K562 (cell line): ENCODE measurements at regions not wholly inside any gene's neighbourhood (a gene's known extent, or its start where the extent isn't known, plus 50 kb on each side); places are given as distances from the start of the nearest gene placed in this dataset.

Experiments used
- ATAC-seq: fragments of 200-7000 bp; cut with Tn5 transposase; 3 replicates; pipeline ENCODE4 v1.9.1; 2020; ENCODE audit warnings: moderate library complexity
- BruUV-seq: library from RNA; stranded (reverse); fragments of 400-500 nt; replicated peaks from 2 replicates; lab custom pipeline; 2021; lab: Mats Ljungman, UMichigan
- CTCF ChIA-PET: fragments of 300-600 bp; formaldehyde crosslinking; extraction: SDS; loops from one replicate; lab custom pipeline; 2021; ENCODE audit warnings: low intra/inter-chr PET ratio; lab: Yijun Ruan, JAX
- POLR2A ChIA-PET: fragments of 300-600, 350-650 bp; sonication (Branson Sonifier 250); formaldehyde crosslinking; extraction: SDS; loops from one replicate; lab custom pipeline; 2021; ENCODE audit warnings: antibody characterized with exemption, inconsistent platforms; lab: Yijun Ruan, JAX
- DNase-seq, 4 experiments: peaks; one replicate each; pipeline versions ENCODE4 v3.0.0 to v3.0.0-alpha.2; 2011 to 2018; ENCODE audit warnings: low spot score in 3 of 4, mixed read lengths in 3 of 4; ENCODE audit errors: extremely low read depth in 1 of 4
- FAIRE-seq: peaks from 2 replicates; lab custom pipeline; 2011; peaks lifted over from hg19 to GRCh38; lab: Jason Lieb, UNC
- H2AFZ ChIP-seq: 2 replicates; pipeline ENCODE4 v1.6.0; 2011; ENCODE audit warnings: low read depth, low read length, control low read depth, inconsistent platforms
- H3K27ac ChIP-seq: fragments of 200-600 bp; 3 replicates; pipeline ENCODE4 v1.8.0; 2011; ENCODE audit warnings: low read depth, mild to moderate bottlenecking, control low read depth, inconsistent platforms, low read length, moderate library complexity, mixed read lengths; ENCODE audit errors: extremely low read depth
- H3K27me3 ChIP-seq, 2 experiments: fragments of 300-600 bp in 1 of 2; 2 replicates in 1 of 2; 3 replicates in 1 of 2; pipeline versions ENCODE4 v1.6.0 to v1.8.0; 2011; ENCODE audit warnings: inconsistent platforms in 2 of 2, low read length in 2 of 2, mild to moderate bottlenecking in 1 of 2, mixed read lengths in 1 of 2, moderate library complexity in 1 of 2; ENCODE audit not compliant: control insufficient read depth in 2 of 2, insufficient read depth in 2 of 2
- H3K36me3 ChIP-seq: fragments of 300-600 bp; 3 replicates; pipeline ENCODE4 v1.8.0; 2011; ENCODE audit warnings: mild to moderate bottlenecking, low read length, inconsistent platforms; ENCODE audit not compliant: control insufficient read depth, insufficient read depth
- H3K4me1 ChIP-seq, 2 experiments: fragments of 200-600 bp in 1 of 2; replicated peaks in 1 of 2; 2 replicates in 1 of 2; 3 replicates in 1 of 2; pipeline versions ENCODE4 v1.5.1 to v1.8.0; 2011; ENCODE audit warnings: inconsistent platforms in 2 of 2, low read length in 2 of 2, mild to moderate bottlenecking in 1 of 2, mixed read lengths in 1 of 2, moderate library complexity in 1 of 2; ENCODE audit not compliant: control insufficient read depth in 2 of 2, insufficient read depth in 2 of 2
- H3K4me2 ChIP-seq: 2 replicates; pipeline ENCODE4 v1.6.1; 2011; ENCODE audit warnings: low read length, control low read depth, inconsistent platforms, mixed read lengths; ENCODE audit not compliant: insufficient read depth
- H3K4me3 ChIP-seq: fragments of 200-600 bp; sonication (generic), shearing (Covaris generic); 2 replicates; pipeline ENCODE4 v1.5.1; 2016; ENCODE audit warnings: control low read depth, inconsistent platforms
- H3K79me2 ChIP-seq: fragments of 200-600 bp; 3 replicates; pipeline ENCODE4 v1.8.0; 2011; ENCODE audit warnings: low read length, inconsistent platforms; ENCODE audit not compliant: control insufficient read depth, insufficient read depth
- H3K9ac ChIP-seq, 2 experiments: 2 replicates each; pipeline versions ENCODE4 v1.6.0 to v1.6.1; 2011; ENCODE audit warnings: low read depth in 2 of 2, low read length in 2 of 2, control low read depth in 1 of 2, inconsistent platforms in 1 of 2, mild to moderate bottlenecking in 1 of 2, mixed read lengths in 1 of 2; ENCODE audit not compliant: insufficient read depth in 1 of 2
- H3K9me1 ChIP-seq: one replicate; pipeline ENCODE4 v1.6.0; 2011; ENCODE audit warnings: inconsistent platforms, mild to moderate bottlenecking, low read length, moderate library complexity; ENCODE audit not compliant: control insufficient read depth, insufficient read depth
- H3K9me3 ChIP-seq: replicated peaks from 2 replicates; pipeline ENCODE4 v1.5.1; 2011; ENCODE audit warnings: low read depth, low read length, inconsistent platforms; ENCODE audit not compliant: control insufficient read depth, insufficient read depth
- H4K20me1 ChIP-seq: replicated peaks from 2 replicates; pipeline ENCODE4 v1.6.1; 2011; ENCODE audit warnings: low read length, inconsistent platforms, mixed read lengths; ENCODE audit not compliant: control insufficient read depth, insufficient read depth
- CBX2 ChIP-seq: fragments of 200-600 bp; sonication (generic); IDR thresholded peaks from one replicate; pipeline ENCODE4 v1.6.1; 2012; ENCODE audit warnings: mild to moderate bottlenecking, low read length, inconsistent platforms; ENCODE audit not compliant: insufficient read depth, poor library complexity, severe bottlenecking
- CREB3 ChIP-seq: fragments of 450-650 bp; conservative IDR thresholded peaks from 2 replicates; pipeline ENCODE4 v1.6.1; 2016; ENCODE audit warnings: missing genetic modification characterization, low read depth, mild to moderate bottlenecking, missing compliant biosample characterization, moderate library complexity
- CREBBP ChIP-seq: IDR thresholded peaks from one replicate; pipeline ENCODE4 v1.6.1; 2012; ENCODE audit warnings: low read depth, mild to moderate bottlenecking, control low read depth, inconsistent platforms, low read length
- JUNB ChIP-seq: fragments of 450-650 bp; formaldehyde crosslinking; conservative IDR thresholded peaks from 2 replicates; pipeline ENCODE4 v1.4.0; 2020; ENCODE audit warnings: mild to moderate bottlenecking
- MBD2 ChIP-seq: sonication (generic); IDR thresholded peaks from 2 replicates; pipeline ENCODE4 v1.6.1; 2016; ENCODE audit warnings: low read depth, borderline replicate concordance
- MTA3 ChIP-seq: fragments of 450-650 bp; formaldehyde crosslinking; IDR thresholded peaks from 2 replicates; pipeline ENCODE4 v1.6.1; 2017; ENCODE audit warnings: mild to moderate bottlenecking, borderline replicate concordance
- NEUROD1 ChIP-seq: fragments of 150-350 bp; IDR thresholded peaks from 2 replicates; pipeline ENCODE4 v1.6.1; 2014; ENCODE audit warnings: borderline replicate concordance, low read length, low read depth; ENCODE audit not compliant: partially characterized antibody
- POLR2A ChIP-seq: fragments of 450-650 bp; conservative IDR thresholded peaks from 2 replicates; pipeline ENCODE4 v1.6.1; 2016
- SRSF7 ChIP-seq: fragments of 200-400 bp; formaldehyde crosslinking; optimal IDR thresholded peaks from 2 replicates; pipeline ENCODE3; 2017; ENCODE audit warnings: mild to moderate bottlenecking, low read depth, low read length
- WGBS: fragments of 100-300 bp; shearing (Covaris generic); methylation state at CpG from one replicate; pipeline ENCODE4 v1.1.6; 2016; ENCODE audit warnings: low coverage, mixed read lengths; ENCODE audit not compliant: insufficient coverage; ENCODE audit errors: missing lambda C conversion rate; 5-methylcytosine and 5-hydroxymethylcytosine counted together
- in situ Hi-C: fragments of 300-500 bp; cut with MboI; formaldehyde crosslinking; loops from 4 replicates; pipeline ENCODE4 v1.15.0; 2018; ENCODE audit warnings: inconsistent platforms, mixed read lengths
- intact Hi-C: fragments of 100-400 bp; cut with micrococcal nuclease; formaldehyde crosslinking; loops from 2 replicates; pipeline ENCODE4 v1.14.2; 2022
- TF ChIP-seq, protein P1 (sequence below): sonication (generic); formaldehyde crosslinking; IDR thresholded peaks from 2 replicates; pipeline ENCODE4 v1.8.0; 2023; ENCODE audit warnings: mild to moderate bottlenecking, missing genetic modification reagents

DNA sequence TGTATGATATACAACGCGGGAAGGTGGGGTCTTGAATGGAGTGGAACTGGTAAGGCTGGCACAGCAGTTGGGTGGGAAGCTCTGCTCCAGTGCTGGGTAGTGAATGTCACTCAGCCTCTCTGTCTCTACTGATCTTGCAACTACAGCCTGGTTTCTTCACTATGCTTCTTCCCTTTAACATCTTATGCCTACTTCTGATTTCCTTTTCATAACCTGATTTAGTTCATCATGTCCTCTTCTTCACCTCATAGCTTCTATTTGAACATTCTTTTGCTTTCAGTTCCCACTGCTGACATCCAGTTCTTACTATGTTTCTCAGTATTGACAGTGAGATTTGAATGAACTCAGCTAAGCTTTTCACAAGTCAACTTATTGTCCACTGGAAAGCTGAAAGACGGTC, 286.2 kb downstream of the ARL6IP6 start (continued):
- TF ChIP-seq CREB3 (tag) (no peak), CBX2 (no peak), CREBBP (no peak)

DNA sequence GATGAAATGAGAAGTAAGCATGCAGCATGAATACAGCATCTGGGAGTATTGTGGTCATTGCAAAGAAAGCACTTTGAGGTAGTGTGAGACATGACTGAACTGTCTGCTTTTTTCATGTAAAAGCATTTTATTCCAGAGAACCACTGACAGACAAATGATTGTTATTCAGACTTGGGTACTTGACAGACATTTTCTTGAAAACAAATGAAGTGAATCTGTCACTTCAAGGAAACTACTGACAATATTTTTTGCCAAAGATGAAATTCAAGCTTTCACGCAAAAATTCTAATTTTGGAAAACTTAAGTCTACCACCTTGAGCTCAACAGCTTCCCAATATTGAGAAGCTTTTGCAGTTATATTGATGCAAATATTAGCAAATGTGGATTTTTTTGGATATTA, 255.7 kb downstream of the ARL6IP6 start:
- Histone ChIP-seq H3K4me3 (no peak overlapping the region), H3K9me1 (no peaks in the 10 kb centered on the region), H4K20me1 (no peaks in the 10 kb centered on the region), H2AFZ (no peak overlapping the region), H3K36me3 (no peaks in the 10 kb centered on the region), H3K9ac (no peak overlapping the region), H3K79me2 (no peaks in the 10 kb centered on the region), H3K4me1 (no peaks in the 10 kb centered on the region), H3K27ac (no peak overlapping the region), H3K27me3 (no peaks in the 10 kb centered on the region), H3K4me2 (no peak overlapping the region), H3K9me3 (no peaks in the 10 kb centered on the region)
- DNase-seq, result no peak
- intact Hi-C loops (no loop called here), in situ Hi-C loops (no loop called here)
- CTCF ChIA-PET, result no interaction called here
- 6% methylated on average over 1 of the region's 1 CpG for WGBS
- POLR2A ChIA-PET, result no interaction called here
- no peak for FAIRE-seq
- no peak for TF ChIP-seq POLR2A
- no peak for TF ChIP-seq MBD2
- TF ChIP-seq JUNB (CRISPR knock-in tag), result no peak
- no peak for TF ChIP-seq NEUROD1
- TF ChIP-seq, protein P1, sequence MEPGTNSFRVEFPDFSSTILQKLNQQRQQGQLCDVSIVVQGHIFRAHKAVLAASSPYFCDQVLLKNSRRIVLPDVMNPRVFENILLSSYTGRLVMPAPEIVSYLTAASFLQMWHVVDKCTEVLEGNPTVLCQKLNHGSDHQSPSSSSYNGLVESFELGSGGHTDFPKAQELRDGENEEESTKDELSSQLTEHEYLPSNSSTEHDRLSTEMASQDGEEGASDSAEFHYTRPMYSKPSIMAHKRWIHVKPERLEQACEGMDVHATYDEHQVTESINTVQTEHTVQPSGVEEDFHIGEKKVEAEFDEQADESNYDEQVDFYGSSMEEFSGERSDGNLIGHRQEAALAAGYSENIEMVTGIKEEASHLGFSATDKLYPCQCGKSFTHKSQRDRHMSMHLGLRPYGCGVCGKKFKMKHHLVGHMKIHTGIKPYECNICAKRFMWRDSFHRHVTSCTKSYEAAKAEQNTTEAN, result no peak
- TF ChIP-seq MTA3, result no peak
- TF ChIP-seq SRSF7, result no peak
- BruUV-seq, result no TSS peak
- ATAC-seq, result no peak
